GM12878 (cell line): ENCODE measurements at regions not wholly inside any gene's neighbourhood (a gene's known extent, or its start where the extent isn't known, plus 50 kb on each side); places are given as distances from the start of the nearest gene placed in this dataset.
"Not testable (repeated sequence)": the region's sequence is repeated elsewhere in the genome, so short reads cannot be mapped to it uniquely, and the experiment has no call there.

Source experiments
- ATAC-seq: fragments of 200-7000 bp; cut with Tn5 transposase; 3 replicates; pipeline ENCODE4 v1.9.1; 2020; ENCODE audit warnings: mild to moderate bottlenecking, moderate library complexity
- BruUV-seq: library from RNA; stranded (reverse); fragments of 400-500 nt; replicated peaks from 2 replicates; lab custom pipeline; 2021; lab: Mats Ljungman, UMichigan
- CTCF ChIA-PET: fragments of 300-600 bp; sonication (Branson Sonifier 250); formaldehyde crosslinking; extraction: SDS; loops from one replicate; lab custom pipeline; 2021; ENCODE audit warnings: inconsistent platforms; lab: Yijun Ruan, JAX
- POLR2A ChIA-PET: fragments of 350-600 bp; formaldehyde crosslinking; extraction: SDS; loops from one replicate; lab custom pipeline; 2021; ENCODE audit warnings: inconsistent platforms; lab: Charles Lee
- RAD21 ChIA-PET: fragments of 300-600 bp; sonication (Branson Sonifier 250); formaldehyde crosslinking; loops from one replicate; lab custom pipeline; 2023; ENCODE audit warnings: antibody characterized with exemption; ENCODE audit not compliant: unreplicated experiment; lab: Charles Lee
- SMC1A ChIA-PET: fragments of 300-600 bp; sonication (Branson Sonifier 250); formaldehyde crosslinking; loops from one replicate; lab custom pipeline; 2023; ENCODE audit not compliant: unreplicated experiment, uncharacterized antibody; lab: Charles Lee
- DNase-seq: peaks from one replicate; pipeline ENCODE4 v3.0.0-alpha.2; 2011; ENCODE audit warnings: low read depth, low spot score
- FAIRE-seq: peaks from 3 replicates; lab custom pipeline; 2011; peaks lifted over from hg19 to GRCh38; lab: Jason Lieb, UNC
- H2AFZ ChIP-seq: 2 replicates; pipeline ENCODE4 v1.6.0; 2011; ENCODE audit warnings: low read depth, low read length, control low read depth; ENCODE audit not compliant: control insufficient read depth
- H3K27ac ChIP-seq: 2 replicates; pipeline ENCODE4 v1.5.1; 2011; ENCODE audit warnings: control low read depth; ENCODE audit not compliant: control insufficient read depth, insufficient read depth
- H3K27me3 ChIP-seq, 2 experiments: replicated peaks in 1 of 2; 2 replicates each; pipeline versions ENCODE4 v1.6.0 to v1.6.1; 2011; ENCODE audit warnings: low read length in 1 of 2; ENCODE audit not compliant: control insufficient read depth in 2 of 2, insufficient read depth in 2 of 2
- H3K36me3 ChIP-seq, 2 experiments: 2 replicates each; pipeline ENCODE4 v1.5.1; 2011; ENCODE audit warnings: low read length in 1 of 2; ENCODE audit not compliant: control insufficient read depth in 2 of 2, insufficient read depth in 2 of 2
- H3K4me1 ChIP-seq: 2 replicates; pipeline ENCODE4 v1.6.1; 2011; ENCODE audit warnings: mild to moderate bottlenecking, low read length, moderate library complexity, mixed read lengths; ENCODE audit not compliant: control insufficient read depth, insufficient read depth
- H3K4me2 ChIP-seq: 2 replicates; pipeline ENCODE4 v1.6.0; 2011; ENCODE audit warnings: control low read depth; ENCODE audit not compliant: control insufficient read depth, insufficient read depth
- H3K4me3 ChIP-seq: fragments of 200-600 bp; sonication (generic); 2 replicates; pipeline ENCODE4 v1.5.1; 2016
- H3K79me2 ChIP-seq: 2 replicates; pipeline ENCODE4 v1.6.0; 2011; ENCODE audit warnings: low read length; ENCODE audit not compliant: control insufficient read depth, insufficient read depth
- H3K9ac ChIP-seq: 2 replicates; pipeline ENCODE4 v1.8.0; 2011; ENCODE audit warnings: low read length, control low read depth, mixed read lengths; ENCODE audit not compliant: control insufficient read depth, insufficient read depth
- H3K9me3 ChIP-seq: replicated peaks from 3 replicates; pipeline ENCODE4 v1.5.1; 2011; ENCODE audit warnings: mild to moderate bottlenecking, low read length; ENCODE audit not compliant: control insufficient read depth, insufficient read depth
- H4K20me1 ChIP-seq: 2 replicates; pipeline ENCODE4 v1.6.0; 2011; ENCODE audit not compliant: control insufficient read depth, insufficient read depth
- ATF7 ChIP-seq: fragments of 450-650 bp; IDR thresholded peaks from 2 replicates; pipeline ENCODE4 v1.6.1; 2016; ENCODE audit warnings: low read depth, mild to moderate bottlenecking
- RUNX3 ChIP-seq: IDR thresholded peaks from 2 replicates; pipeline ENCODE4 v1.6.1; 2012; ENCODE audit warnings: low read length, inconsistent platforms
- SRF ChIP-seq, 2 experiments: IDR thresholded peaks; 2 replicates each; pipeline ENCODE4 v1.6.1; 2011; ENCODE audit warnings: low read depth in 2 of 2, low read length in 2 of 2, mild to moderate bottlenecking in 1 of 2, moderate library complexity in 1 of 2
- ZBED1 ChIP-seq: IDR thresholded peaks from 2 replicates; pipeline ENCODE4 v1.6.1; 2016; ENCODE audit warnings: borderline replicate concordance
- ZNF217 ChIP-seq: fragments of 450-650 bp; IDR thresholded peaks from 2 replicates; pipeline ENCODE4 v1.6.1; 2017; ENCODE audit warnings: antibody characterized with exemption, mild to moderate bottlenecking
- WGBS: methylation state at CpG from one replicate; pipeline ENCODE4 v1.1.6; 2016; ENCODE audit warnings: low lambda C conversion rate; ENCODE audit not compliant: insufficient replicate concordance, insufficient coverage; ENCODE audit errors: missing lambda C conversion rate; 5-methylcytosine and 5-hydroxymethylcytosine counted together
- in situ Hi-C: fragments of 300-500 bp; cut with MboI; formaldehyde crosslinking; loops from 9 replicates; pipeline ENCODE4 v1.14.3; 2018; ENCODE audit warnings: mixed read lengths
- intact Hi-C: fragments of 100-400 bp; cut with micrococcal nuclease; formaldehyde crosslinking; loops from one replicate; pipeline ENCODE4 v1.14.2; 2022; ENCODE audit not compliant: unreplicated experiment
- TF ChIP-seq, protein P1 (sequence below): fragments of 450-650 bp; IDR thresholded peaks from 2 replicates; pipeline ENCODE4 v1.6.1; 2017; ENCODE audit warnings: mild to moderate bottlenecking
- TF ChIP-seq, protein P2 (sequence below): fragments of 450-650 bp; IDR thresholded peaks from 2 replicates; pipeline ENCODE4 v1.6.1; 2017; ENCODE audit warnings: mild to moderate bottlenecking, low read depth, inconsistent platforms; ENCODE audit not compliant: poor library complexity, severe bottlenecking

DNA sequence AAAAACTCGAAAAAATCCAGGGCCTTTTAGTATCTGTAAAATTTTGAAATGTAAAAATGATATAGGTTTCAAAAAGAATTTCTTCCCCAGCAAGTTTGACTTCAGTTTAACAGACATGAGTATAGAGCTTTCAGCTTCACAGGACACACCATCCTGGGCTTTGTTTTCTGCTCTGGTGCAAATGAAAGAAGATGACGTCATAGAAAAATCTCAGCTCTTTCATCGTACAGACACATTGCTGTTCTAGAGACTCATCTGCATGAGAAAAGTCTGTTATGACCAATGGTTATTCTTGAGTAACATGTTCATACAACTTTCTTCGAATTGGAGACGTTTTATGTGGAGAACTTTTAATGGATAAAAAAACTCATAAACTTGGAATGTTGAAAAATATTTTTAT is 111.7 kb upstream of the DYNAP start:
- no peak for DNase-seq
- H3K4me3 ChIP-seq: no peak overlapping the region
- no peak for FAIRE-seq
- SMC1A ChIA-PET: no interaction called here
- no peaks in the 10 kb centered on the region for H3K36me3 ChIP-seq
- no peaks in the 10 kb centered on the region for H4K20me1 ChIP-seq
- BruUV-seq: no TSS peak
- ATAC-seq: 0 out of 3 replicates have a peak, but pooled peaks have one; percentile 25
- in situ Hi-C loops (no loop called here), intact Hi-C loops (no loop called here)
- H2AFZ ChIP-seq: no peak overlapping the region
- H3K4me2 ChIP-seq: no peak overlapping the region
- no peaks in the 10 kb centered on the region for H3K79me2 ChIP-seq
- WGBS: 18% methylated on average over 5 of the region's 5 CpGs
- H3K4me1 ChIP-seq: no peaks in the 10 kb centered on the region
- no peak overlapping the region for H3K9ac ChIP-seq
- TF ChIP-seq ZBED1 (no peak), ATF7 (peak; percentile 77), SRF (IDR thresholded peaks at IDR 0.05; ENCODE audit: low read depth in 2 of 2, low read length in 2 of 2) (no peak)
- POLR2A ChIA-PET: no interaction called here
- CTCF ChIA-PET: no interaction called here
- peaks cover 0 to 4% of the 10 kb centered on the region in 2 experiments; a peak in 1 of 4 replicates for H3K27me3 ChIP-seq
- RAD21 ChIA-PET: no interaction called here
- no peak overlapping the region for H3K27ac ChIP-seq
- H3K9me3 ChIP-seq: no peaks in the 10 kb centered on the region

GRCh38 chr18:54480616-54481015 is 110.4 kb upstream of the DYNAP start:
- intact Hi-C loops: no loop called here
- ChIA-PET RAD21 (no interaction called here), SMC1A (interaction anchor here (1.0 kb wide), 1 partner anchor 46 kb away, joined by 3 read pairs; no protein-coding TSS in a partner anchor), POLR2A (no interaction called here)
- FAIRE-seq (no peak), ATAC-seq (no peak)
- Histone ChIP-seq H3K36me3 (no peaks in the 10 kb centered on the region), H2AFZ (no peak overlapping the region), H3K79me2 (no peaks in the 10 kb centered on the region)
- no TSS peak for BruUV-seq
- TF ChIP-seq ZNF217 (no peak), RUNX3 (no peak)
- TF ChIP-seq, protein P1, sequence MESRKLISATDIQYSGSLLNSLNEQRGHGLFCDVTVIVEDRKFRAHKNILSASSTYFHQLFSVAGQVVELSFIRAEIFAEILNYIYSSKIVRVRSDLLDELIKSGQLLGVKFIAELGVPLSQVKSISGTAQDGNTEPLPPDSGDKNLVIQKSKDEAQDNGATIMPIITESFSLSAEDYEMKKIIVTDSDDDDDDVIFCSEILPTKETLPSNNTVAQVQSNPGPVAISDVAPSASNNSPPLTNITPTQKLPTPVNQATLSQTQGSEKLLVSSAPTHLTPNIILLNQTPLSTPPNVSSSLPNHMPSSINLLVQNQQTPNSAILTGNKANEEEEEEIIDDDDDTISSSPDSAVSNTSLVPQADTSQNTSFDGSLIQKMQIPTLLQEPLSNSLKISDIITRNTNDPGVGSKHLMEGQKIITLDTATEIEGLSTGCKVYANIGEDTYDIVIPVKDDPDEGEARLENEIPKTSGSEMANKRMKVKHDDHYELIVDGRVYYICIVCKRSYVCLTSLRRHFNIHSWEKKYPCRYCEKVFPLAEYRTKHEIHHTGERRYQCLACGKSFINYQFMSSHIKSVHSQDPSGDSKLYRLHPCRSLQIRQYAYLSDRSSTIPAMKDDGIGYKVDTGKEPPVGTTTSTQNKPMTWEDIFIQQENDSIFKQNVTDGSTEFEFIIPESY: no peak
- TF ChIP-seq, protein P2, sequence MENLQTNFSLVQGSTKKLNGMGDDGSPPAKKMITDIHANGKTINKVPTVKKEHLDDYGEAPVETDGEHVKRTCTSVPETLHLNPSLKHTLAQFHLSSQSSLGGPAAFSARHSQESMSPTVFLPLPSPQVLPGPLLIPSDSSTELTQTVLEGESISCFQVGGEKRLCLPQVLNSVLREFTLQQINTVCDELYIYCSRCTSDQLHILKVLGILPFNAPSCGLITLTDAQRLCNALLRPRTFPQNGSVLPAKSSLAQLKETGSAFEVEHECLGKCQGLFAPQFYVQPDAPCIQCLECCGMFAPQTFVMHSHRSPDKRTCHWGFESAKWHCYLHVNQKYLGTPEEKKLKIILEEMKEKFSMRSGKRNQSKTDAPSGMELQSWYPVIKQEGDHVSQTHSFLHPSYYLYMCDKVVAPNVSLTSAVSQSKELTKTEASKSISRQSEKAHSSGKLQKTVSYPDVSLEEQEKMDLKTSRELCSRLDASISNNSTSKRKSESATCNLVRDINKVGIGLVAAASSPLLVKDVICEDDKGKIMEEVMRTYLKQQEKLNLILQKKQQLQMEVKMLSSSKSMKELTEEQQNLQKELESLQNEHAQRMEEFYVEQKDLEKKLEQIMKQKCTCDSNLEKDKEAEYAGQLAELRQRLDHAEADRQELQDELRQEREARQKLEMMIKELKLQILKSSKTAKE: no peak
- TF ChIP-seq, all 136 proteins: peak for 0
- H3K27me3 ChIP-seq: peaks cover 0 to 4% of the 10 kb centered on the region in 2 experiments; a peak in 1 of 4 replicates
- no peak for DNase-seq
- no peaks in the 10 kb centered on the region for H3K9me3 ChIP-seq
- H3K4me3 ChIP-seq: no peak overlapping the region
- WGBS: 28% methylated on average over 6 of the region's 6 CpGs
- H3K9ac ChIP-seq: no peak overlapping the region
- CTCF ChIA-PET: no interaction called here
- no peaks in the 10 kb centered on the region for H3K4me1 ChIP-seq
- H3K4me2 ChIP-seq: no peak overlapping the region
- H4K20me1 ChIP-seq: no peaks in the 10 kb centered on the region
- no peak overlapping the region for H3K27ac ChIP-seq
- in situ Hi-C loops: no loop called here

DNA sequence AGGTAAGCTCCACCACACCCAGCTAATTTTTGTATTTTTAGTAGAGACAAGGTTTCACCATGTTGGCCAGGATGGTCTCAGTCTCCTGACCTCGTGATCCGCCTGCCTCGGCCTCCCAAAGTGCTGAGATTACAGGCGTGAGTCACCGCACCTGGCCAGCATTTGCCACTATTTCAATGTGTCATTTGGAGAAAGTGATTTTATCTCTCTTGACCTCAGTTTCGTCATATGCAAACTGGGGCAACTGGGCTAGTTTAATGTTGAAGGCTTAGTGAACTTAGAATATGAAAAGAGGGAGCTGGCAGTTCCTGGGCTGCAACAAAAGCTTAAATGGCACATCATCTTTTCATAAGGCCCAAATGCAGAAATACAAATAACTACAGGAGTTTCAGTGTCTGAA is 88.6 kb upstream of the DYNAP start:
- intact Hi-C loops, H3K4me2 ChIP-seq, H3K27me3 ChIP-seq, in situ Hi-C loops, SMC1A ChIA-PET, H3K4me3 ChIP-seq, H4K20me1 ChIP-seq, H3K9ac ChIP-seq, H3K4me1 ChIP-seq, ATAC-seq, H2AFZ ChIP-seq, FAIRE-seq, H3K79me2 ChIP-seq, CTCF ChIA-PET, H3K9me3 ChIP-seq, H3K27ac ChIP-seq, H3K36me3 ChIP-seq, DNase-seq, POLR2A ChIA-PET, BruUV-seq, RAD21 ChIA-PET: not testable (repeated sequence)
- 1% methylated on average over 6 of the region's 6 CpGs for WGBS
